RPMI7951 (cell line): ENCODE measurements at regions not wholly inside any gene's neighbourhood (a gene's known extent, or its start where the extent isn't known, plus 50 kb on each side); places are given as distances from the start of the nearest gene placed in this dataset.
"Not testable (repeated sequence)": the region's sequence is repeated elsewhere in the genome, so short reads cannot be mapped to it uniquely, and the experiment has no call there.

Source experiments
- DNase-seq: peaks from one replicate; pipeline ENCODE4 v3.0.0-alpha.2; 2012; ENCODE audit warnings: low read depth

DNA sequence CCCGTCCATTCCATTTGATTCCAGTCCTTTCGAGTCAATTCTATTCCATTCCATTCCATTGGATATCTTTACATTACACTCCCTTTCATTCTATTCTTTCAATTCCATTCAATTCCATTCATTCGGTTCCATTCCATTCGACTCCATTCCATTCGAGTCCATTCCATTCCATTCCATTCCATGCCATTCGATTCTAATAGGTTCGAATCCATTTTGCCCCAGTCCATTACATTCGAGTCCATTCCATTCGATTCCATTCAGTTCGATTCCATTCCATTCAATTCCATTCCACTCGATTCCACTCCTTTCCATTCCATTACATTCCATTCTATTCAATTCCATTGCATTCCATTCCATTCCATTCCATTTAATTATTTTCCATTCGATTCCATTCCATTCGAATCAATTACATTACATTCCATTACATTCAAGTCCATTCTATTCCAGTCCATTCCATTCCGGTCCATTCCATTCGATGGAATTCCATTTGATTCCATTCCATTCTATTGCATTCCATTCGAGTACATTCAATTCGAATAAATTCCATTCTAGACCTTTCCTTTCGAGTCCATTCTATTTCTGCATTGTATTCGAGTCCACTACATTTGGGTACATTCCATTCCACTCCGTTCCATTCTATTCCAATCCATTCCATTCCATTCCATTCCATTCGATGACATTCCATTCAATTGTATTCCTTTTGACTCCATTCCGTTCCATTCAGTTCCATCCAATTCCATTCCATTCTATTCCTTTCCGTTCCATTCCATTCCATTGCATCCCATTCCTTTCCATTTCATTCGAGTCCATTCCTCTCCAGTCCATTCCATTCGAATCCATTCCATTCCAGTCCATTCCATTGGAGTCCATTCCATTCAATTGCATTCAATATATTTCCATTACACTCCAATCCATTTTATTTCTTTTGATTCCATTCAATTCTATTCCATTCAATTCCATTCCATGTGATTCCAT, 2604.8 kb upstream of the TPTE start:
- no peak for DNase-seq

DNA sequence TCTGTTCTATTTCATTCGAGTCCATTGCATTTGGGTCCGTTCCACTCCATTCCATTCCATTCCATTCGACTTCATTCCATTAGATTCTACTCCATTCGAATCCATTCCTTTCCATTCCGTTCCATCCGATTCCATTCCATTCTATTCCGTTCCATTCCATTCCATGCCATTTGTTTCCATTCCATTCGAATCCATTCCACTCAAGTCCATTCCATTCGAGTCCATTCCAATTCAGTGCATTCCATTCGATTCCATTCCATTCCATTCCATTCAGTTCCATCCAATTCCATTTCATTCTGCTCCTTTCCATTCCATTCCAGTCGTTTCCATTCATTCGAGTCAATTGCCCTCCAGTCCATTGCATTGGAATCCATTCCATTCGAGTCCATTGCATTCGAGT, 2603.7 kb upstream of the TPTE start:
- no peak for DNase-seq

DNA sequence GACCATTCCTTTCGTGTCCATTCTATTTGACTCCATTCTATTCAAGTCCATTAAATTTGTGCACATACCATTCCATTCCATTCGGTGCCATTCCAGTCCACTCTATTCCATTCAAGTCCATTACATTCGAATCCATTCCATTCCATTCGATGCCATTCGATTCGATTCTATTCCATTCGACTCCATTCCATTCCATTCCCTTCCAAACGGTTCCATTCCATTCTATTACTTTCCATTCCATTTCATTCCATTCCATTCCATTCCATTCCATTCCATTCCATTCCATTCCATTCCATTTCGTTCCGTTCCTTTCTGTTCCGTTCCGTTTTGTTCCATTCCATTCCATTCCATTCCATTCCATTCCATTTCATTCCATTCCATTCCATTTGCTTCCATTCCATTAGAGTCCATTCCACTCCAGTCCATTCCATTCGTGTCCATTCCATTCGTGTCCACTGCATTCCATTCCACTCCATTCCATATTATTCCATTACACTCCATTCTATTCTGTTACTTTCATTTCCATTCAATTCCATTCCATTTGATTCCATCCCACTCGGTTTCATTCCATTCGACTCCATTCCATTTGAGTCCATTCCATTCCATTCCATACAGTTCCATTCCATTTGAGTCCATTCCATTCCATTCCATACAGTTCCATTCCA, 2595.3 kb upstream of the TPTE start:
- DNase-seq: peak; percentile 4

DNA sequence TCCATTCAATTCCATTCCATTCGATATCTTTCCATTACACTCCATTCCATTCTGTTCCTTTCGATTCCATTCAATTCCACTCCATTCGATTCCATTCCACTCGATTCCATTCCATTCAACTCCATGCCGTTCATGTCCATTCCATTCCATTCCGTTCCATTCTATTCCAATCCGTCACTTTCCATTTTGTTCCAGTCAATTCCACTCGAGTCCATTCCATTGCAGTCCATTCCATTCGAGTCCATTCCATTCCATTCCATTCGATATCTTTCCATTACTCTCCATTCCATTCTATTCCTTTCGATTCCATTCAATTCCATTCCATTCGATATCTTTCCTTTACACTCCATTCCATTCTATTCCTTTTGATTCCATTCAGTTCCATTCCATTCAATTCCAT, 2592.9 kb upstream of the TPTE start:
- not testable (repeated sequence) for DNase-seq

DNA sequence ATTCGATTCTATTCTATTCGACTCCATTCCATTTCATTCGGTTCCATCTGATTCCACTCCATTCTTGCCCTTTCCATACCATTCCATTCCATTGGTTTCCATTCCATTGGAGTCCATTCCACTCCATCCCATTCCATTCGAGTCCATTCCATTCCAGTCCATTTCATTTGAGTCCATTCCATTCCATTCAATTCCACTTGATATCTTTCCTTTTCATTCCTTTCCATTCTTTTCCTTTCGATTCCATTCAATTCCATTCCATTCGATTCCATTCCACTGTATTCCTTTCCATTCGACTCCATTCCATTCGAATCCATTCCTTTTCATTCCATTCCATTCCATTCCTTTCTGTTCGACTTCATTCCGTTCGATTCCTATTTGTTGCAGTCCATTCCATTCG, 2591.8 kb upstream of the TPTE start:
- not testable (repeated sequence) for DNase-seq

DNA sequence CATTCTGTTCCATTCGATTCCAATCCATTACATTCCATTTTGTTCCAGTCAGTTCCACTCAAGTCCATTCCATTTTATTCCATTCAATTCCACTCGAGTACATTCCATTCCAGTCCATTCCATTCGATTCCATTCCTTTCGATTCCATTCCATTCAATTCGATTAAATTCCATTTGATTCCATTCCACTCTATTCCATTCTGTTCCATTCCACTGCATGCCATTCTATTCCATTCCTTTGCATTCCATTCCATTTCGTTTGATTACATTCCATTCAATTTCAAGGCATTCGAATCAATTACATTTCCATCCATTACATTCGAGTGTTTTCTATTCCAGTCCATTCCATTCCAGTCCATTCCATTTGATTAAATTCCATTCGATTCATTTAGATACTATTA, 2590.9 kb upstream of the TPTE start:
- not testable (repeated sequence) for DNase-seq

DNA sequence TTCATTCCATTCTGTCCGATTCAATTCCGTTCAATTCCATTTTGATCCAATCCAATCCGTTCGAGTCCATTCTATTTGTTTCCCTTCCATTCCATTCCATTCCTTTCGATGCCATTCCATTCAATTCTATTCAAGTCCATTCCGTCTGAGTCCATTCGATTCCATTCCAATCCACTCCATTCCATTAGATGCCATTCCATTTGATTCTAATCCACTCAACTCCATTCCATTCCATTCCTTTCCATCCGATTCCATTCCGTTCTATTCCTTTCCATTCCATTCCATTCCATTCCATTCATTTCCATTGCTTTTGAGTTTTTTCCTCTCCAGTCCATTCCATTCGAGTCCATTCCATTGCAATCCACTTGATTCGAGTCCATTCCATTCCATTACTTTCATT, 2589.3 kb upstream of the TPTE start:
- DNase-seq: not testable (repeated sequence)

DNA sequence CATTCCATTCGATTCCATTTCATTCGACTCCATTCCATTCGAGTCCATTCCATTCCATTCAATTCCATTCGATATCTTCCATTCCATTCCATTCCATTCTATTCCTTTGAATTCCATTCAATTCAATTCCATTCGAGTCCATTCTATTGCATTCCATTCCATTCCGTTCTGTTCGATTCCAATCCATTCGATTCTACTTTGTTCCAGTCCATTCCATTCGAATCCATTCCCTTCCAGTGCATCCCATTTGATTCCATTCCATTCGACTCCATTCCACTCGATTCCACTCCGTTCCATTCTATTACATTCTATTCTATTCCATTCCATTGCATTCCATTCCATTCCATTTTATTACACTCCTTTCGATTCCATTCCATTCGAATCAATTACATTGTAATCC, 2588.5 kb upstream of the TPTE start:
- not testable (repeated sequence) for DNase-seq

DNA sequence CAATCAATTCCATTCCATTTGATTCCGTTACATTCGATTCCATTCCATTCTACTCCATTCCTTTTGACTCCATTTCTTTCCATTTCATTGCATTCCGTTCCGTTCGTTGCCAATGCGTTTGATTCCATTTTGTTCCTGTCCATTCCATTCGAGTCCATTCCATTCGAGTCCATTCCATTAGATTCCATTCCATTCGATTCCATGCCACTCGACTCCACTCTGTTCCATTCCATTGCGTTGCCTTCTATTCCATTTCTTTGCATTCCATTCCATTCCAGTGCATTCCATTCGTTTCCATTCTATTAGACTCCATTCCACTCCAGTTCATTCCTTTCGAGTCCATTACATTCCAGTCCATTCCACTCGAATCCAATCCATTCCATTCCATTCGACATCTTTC, 2587.5 kb upstream of the TPTE start:
- DNase-seq: no peak

DNA sequence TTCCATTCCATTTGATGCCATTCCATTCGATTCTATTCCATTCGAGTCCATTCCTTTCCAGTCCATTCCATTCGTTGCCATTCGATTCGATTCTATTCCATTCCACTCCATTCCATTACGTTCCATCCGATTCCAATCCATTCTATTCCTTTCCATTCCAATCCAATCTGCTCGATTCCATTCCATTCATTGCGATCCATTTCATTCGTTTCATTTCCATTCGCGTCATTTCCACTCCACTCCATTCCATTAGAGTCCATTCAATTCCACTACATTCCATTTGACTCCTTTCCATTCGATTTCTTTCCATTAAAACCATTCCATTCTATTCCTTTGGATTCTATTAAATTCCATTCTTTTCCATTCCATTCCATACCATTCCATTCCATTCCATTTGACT, 2584.1 kb upstream of the TPTE start:
- DNase-seq: not testable (repeated sequence)

DNA sequence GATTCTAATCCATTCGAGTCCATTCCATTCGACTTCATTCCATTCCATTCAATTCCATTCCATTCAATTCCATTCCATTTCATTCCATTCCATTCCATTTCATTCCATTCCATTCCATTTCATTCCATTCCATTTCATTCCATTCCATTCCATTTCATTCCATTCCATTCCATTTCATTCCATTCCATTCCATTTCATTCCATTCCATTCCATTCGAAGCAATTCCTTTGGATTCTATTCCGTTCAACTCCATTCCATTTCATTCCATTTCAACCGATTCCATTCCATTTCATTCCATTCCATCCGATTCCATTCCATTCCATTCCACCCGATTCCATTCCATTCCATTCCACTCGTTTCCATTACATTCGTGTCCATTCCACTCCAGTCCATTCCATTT, 2583.2 kb upstream of the TPTE start:
- not testable (repeated sequence) for DNase-seq

DNA sequence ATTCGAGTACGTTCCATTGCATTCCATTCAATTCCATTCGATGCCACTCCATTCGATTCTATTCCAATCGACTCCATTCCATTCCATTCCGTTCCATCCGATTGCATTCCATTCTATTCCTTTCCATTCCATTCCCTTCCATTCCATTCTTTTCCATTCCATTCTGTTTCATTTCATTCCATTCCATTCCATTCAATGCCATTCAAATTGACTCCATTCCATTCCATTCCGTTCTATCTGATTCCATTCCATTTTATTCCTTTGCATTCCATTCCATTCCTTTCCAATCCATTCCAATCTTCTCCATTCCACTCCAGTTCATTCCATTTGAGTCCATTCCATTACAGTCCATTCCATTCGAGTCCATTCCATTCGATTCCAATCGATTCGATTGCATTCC, 2580.0 kb upstream of the TPTE start:
- not testable (repeated sequence) for DNase-seq

DNA sequence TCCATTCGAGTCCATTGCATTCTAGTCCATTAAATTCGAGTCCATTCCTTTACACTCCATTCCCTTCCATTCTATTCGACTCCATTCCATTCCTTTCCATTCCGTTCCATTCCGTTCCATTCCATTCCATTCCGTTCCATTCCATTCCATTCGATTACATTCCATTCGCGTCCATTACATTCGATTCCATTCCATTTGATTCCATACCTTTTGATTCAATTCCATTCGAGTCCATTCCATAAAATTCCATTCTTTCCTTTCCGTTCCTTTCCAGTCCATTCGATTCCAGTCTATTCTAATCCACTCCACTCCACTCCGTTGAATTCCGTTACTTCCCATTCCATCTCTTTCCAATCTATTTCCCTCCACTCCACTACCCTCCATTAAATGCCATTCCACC, 2579.2 kb upstream of the TPTE start:
- DNase-seq: not testable (repeated sequence)

DNA sequence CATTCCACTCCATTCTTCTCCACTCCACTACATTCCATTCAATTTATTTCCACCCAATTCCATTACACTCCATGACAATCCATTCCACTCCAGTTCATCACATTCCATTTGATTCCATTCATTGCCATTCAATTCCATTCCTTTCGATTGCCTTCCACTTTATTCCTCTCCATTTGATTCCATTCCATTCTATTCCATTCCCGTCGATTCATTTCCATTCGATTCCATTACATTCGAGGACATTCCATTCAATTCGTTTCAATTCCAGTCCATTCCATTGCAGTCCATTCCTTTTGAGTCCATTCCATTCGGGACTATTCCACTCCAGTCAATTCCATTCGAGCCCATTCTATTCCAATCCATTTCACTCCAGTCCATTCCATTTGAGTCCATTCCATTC, 2577.8 kb upstream of the TPTE start:
- DNase-seq: not testable (repeated sequence)

DNA sequence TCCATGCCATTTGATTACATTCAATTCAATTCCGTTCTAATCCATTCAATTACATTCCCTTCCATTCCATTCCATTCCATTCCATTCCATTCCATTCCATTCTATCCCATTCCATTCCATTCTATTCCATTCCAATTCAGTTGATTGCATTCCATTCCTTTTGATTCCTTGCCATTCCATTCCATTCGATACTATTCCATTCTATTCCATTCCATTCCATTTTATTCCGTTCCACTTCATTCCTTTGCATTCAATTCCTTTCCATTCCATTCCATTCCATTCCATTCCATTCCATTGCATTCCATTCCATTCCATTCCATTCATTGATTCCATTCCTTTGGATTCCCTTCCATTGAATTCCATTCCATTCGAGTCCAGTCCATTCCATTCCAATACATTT, 2574.0 kb upstream of the TPTE start:
- no peak for DNase-seq

DNA sequence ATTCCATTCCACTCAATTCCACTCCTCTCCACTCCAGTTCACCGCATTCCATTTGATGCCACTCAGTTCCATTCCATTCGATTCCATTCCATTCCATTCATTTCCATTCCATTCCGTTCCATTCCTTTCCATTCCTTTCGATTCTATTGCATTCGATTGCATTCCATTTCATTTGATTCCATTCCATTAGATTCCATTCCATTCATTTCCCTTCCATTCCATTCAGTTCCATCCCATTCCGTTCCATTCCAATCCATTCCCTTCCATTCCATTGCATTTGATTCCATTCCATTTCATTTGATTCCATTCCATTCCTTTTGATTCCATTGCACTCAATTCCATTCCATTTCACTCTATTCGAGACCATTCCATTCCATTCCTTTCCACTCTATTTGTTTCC, 2572.7 kb upstream of the TPTE start:
- not testable (repeated sequence) for DNase-seq

DNA sequence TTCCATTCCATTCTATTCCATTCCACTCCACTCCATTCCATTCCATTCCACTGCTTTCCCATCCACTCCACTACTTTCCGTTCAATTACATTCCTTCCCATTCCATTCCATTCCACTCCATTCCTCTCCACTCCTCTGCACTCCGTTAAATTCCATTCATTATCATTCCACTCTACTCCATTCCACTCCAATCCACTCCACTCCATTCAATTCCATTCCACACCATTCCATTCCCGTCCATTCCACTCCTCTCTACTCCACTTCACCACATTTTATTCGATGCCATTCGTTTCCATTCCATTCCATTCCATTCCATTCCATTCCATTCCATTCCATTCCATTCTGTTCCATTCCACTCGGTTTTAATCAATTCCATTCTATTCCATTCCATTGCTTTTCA, 2571.5 kb upstream of the TPTE start:
- DNase-seq: not testable (repeated sequence)

DNA sequence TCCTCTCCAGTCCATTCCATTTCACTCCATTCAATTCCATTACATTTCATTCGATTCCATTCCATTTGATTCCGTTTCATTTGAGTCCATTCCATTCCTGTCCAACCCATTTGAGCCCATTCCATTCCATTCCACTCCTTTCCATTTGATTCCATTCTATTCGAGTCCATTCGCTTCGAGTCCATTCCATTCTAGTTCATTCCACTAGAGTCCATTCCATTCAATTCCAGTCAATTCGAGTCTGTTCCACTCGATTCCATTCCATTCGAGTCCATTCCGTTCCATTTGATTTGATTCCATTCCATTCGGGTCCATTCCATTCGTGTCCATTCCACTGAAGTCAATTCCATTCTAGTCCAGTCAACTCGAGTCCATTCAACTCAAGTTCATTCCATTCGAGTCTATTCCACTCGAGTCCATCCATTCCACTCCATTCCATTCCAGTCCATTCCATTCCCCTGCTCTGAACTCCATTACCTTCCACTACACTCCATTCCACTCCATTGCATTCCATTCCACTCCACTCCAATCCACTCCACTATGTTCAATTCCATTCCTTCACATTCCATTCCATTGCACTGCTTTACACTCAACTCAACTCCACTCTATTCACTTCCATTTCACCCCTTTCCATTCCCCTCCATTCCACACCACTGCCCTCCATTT, 2569.4 kb upstream of the TPTE start:
- DNase-seq: no peak

DNA sequence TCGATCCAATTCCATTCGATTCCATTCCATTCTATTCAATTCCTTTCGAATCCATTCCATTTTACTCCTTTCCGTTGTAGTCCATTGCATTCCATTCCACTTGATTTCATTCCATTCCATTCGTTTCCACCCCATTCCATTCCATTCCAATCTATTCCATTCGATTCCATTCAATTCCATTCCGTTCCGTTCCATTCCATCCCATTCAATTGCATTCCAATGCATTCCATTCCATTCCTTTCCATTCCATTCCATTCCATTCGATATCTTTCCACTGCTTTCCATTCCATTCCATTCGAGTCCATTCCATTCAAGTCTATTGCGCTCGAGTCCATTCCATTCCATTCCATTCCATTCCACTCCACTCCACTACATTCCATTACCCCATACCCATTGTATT, 2568.7 kb upstream of the TPTE start:
- DNase-seq: no peak

DNA sequence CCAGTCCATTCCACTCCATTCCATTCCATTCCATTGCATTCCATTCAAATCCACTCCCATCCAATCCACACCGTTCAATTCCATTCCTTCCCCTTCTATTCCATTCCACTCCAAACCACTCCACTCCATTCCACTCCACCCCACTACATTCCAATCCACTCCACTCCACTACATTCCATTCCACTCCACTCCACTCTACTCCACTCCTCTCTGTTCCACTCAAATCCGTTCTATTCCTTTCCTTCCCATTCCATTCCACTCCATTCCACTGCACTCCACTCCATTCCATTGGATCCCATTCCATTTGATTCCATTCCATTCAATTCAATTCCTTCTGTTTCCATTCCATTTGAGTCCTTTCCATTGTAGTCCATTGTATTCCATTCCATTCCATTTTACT, 2568.3 kb upstream of the TPTE start:
- DNase-seq: no peak

DNA sequence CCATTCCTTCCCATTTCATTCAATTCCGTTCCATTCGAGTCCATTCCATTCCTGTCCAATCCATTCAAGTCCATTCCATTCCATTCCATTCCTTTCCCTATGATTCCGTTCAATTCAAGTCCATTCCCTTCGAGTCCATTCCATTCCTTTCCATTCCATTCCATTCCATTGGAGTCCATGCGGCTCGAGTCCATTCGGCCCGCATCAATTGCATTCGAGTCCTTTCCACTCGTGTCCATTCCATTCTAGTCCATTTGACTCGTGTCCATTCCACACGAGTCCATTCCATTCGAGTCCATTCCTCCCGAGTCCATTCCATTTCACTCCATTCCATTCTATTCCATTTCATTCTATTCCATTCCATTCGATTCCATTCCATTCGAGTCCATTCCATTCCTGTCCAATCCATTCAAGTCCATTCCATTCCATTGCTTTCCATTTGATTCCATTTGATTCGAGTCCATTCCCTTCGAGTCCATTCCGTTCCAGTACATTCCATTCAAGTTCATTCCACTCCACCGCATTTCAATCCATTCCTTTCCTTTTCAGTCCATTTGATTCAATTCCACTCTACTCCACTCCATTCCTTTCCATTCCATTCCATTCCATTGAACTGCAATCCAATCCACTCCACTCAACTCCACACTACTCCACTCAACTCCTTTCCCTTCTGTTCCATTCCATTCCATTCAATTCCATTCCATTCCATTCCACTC, 2565.9 kb upstream of the TPTE start:
- DNase-seq: not testable (repeated sequence)

DNA sequence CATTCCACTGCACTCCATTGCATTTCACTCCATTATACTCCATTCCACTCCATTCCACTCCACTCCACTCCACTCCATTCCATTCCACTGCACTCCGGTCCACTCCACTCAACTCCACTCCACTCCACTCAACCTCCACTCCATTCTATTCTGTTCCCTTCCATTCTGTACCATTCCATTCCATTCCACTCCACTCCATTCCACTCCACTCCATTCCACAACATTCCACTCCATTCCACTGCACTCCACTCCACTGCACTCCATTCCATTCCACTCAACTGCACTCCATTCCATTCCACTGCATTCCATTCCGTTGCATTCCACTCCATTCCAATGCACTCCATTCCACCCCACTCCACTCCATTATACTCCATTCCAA, 2565.3 kb upstream of the TPTE start:
- not testable (repeated sequence) for DNase-seq
